DND-41 (cell line): ENCODE measurements at regions not wholly inside any gene's neighbourhood (a gene's known extent, or its start where the extent isn't known, plus 50 kb on each side); places are given as distances from the start of the nearest gene placed in this dataset.
"Not testable (repeated sequence)": the region's sequence is repeated elsewhere in the genome, so short reads cannot be mapped to it uniquely, and the experiment has no call there.

Source experiments
- ATAC-seq: fragments of 200-7000 bp; cut with Tn5 transposase; 3 replicates; pipeline ENCODE4 v1.9.1; 2021; ENCODE audit warnings: low read depth; ENCODE audit not compliant: insufficient read depth
- DNase-seq: peaks from one replicate; pipeline ENCODE4 v3.0.0-alpha.2; 2020
- H2AFZ ChIP-seq: 2 replicates; pipeline ENCODE4 v1.6.0; 2012; ENCODE audit warnings: low read depth, low read length
- H3K27ac ChIP-seq: 2 replicates; pipeline ENCODE4 v1.5.1; 2012; ENCODE audit warnings: low read length, inconsistent platforms
- H3K27me3 ChIP-seq: fragments of 200-600 bp; sonication (generic); 2 replicates; pipeline ENCODE4 v1.6.0; 2012; ENCODE audit warnings: low read length, mild to moderate bottlenecking, inconsistent platforms; ENCODE audit not compliant: insufficient read depth, poor library complexity
- H3K36me3 ChIP-seq: 2 replicates; pipeline ENCODE4 v1.5.1; 2012; ENCODE audit warnings: low read length, inconsistent platforms; ENCODE audit not compliant: insufficient read depth
- H3K4me1 ChIP-seq: 2 replicates; pipeline ENCODE4 v1.5.1; 2012; ENCODE audit warnings: mild to moderate bottlenecking, low read length; ENCODE audit not compliant: insufficient read depth
- H3K4me2 ChIP-seq: 2 replicates; pipeline ENCODE4 v1.6.0; 2012; ENCODE audit warnings: mild to moderate bottlenecking, moderate library complexity, low read length, inconsistent platforms; ENCODE audit not compliant: insufficient read depth
- H3K4me3 ChIP-seq, 2 experiments: fragments of 200-600 bp in 1 of 2; shearing (Covaris generic) in 1 of 2; 2 replicates each; pipeline ENCODE4 v1.5.1; 2012 to 2016; ENCODE audit warnings: inconsistent platforms in 2 of 2, low read length in 2 of 2, mild to moderate bottlenecking in 2 of 2, low read depth in 1 of 2, moderate library complexity in 1 of 2
- H3K79me2 ChIP-seq: 2 replicates; pipeline ENCODE4 v1.6.0; 2012; ENCODE audit warnings: low read length, inconsistent platforms; ENCODE audit not compliant: insufficient read depth
- H3K9ac ChIP-seq: 2 replicates; pipeline ENCODE4 v1.6.0; 2012; ENCODE audit warnings: low read depth, mild to moderate bottlenecking, inconsistent platforms, low read length, moderate library complexity
- H3K9me3 ChIP-seq: 2 replicates; pipeline ENCODE4 v1.5.1; 2012; ENCODE audit warnings: low read length, moderate library complexity, mild to moderate bottlenecking, inconsistent platforms; ENCODE audit not compliant: insufficient read depth, severe bottlenecking
- H4K20me1 ChIP-seq: 2 replicates; pipeline ENCODE4 v1.6.0; 2012; ENCODE audit warnings: low read length; ENCODE audit not compliant: insufficient read depth
- EZH2 ChIP-seq: IDR thresholded peaks from 3 replicates; pipeline ENCODE4 v1.6.1; 2012; ENCODE audit warnings: borderline replicate concordance, low read depth, mild to moderate bottlenecking, moderate library complexity, low read length, inconsistent platforms; ENCODE audit not compliant: severe bottlenecking
- TF ChIP-seq, protein P1 (sequence below): IDR thresholded peaks from 2 replicates; pipeline ENCODE4 v1.5.1; 2012; ENCODE audit warnings: borderline replicate concordance, low read length, moderate library complexity, mild to moderate bottlenecking; ENCODE audit not compliant: poor library complexity, severe bottlenecking; ENCODE audit errors: extremely low read depth

GRCh38 chr14:22177870-22178269 is 411.2 kb downstream of the DAD1 start:
- peak overlapping the region in 1 of 2 experiments; percentile 36; a peak in 1 of 4 replicates for H3K4me3 ChIP-seq

GRCh38 chr14:22176957-22177356 is 412.1 kb downstream of the DAD1 start:
- DNase-seq (peak; percentile 21), ATAC-seq (peak; percentile 51)
- TF ChIP-seq, protein P1, sequence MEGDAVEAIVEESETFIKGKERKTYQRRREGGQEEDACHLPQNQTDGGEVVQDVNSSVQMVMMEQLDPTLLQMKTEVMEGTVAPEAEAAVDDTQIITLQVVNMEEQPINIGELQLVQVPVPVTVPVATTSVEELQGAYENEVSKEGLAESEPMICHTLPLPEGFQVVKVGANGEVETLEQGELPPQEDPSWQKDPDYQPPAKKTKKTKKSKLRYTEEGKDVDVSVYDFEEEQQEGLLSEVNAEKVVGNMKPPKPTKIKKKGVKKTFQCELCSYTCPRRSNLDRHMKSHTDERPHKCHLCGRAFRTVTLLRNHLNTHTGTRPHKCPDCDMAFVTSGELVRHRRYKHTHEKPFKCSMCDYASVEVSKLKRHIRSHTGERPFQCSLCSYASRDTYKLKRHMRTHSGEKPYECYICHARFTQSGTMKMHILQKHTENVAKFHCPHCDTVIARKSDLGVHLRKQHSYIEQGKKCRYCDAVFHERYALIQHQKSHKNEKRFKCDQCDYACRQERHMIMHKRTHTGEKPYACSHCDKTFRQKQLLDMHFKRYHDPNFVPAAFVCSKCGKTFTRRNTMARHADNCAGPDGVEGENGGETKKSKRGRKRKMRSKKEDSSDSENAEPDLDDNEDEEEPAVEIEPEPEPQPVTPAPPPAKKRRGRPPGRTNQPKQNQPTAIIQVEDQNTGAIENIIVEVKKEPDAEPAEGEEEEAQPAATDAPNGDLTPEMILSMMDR = peak; percentile 17
- no peak for TF ChIP-seq EZH2
- peaks cover 68% of the 10 kb centered on the region for H3K4me1 ChIP-seq
- peak overlapping the region; percentile 99 for H3K27ac ChIP-seq
- no peaks in the 10 kb centered on the region for H4K20me1 ChIP-seq
- no peaks in the 10 kb centered on the region for H3K79me2 ChIP-seq
- H3K9me3 ChIP-seq = no peaks in the 10 kb centered on the region
- H2AFZ ChIP-seq = peak overlapping the region; percentile 39; the same call in 1 of the 2 replicates
- no peaks in the 10 kb centered on the region for H3K27me3 ChIP-seq
- peak overlapping the region in 1 of 2 experiments; percentile 29; a peak in 2 of 4 replicates for H3K4me3 ChIP-seq
- H3K36me3 ChIP-seq = no peaks in the 10 kb centered on the region
- H3K9ac ChIP-seq = peak overlapping the region; percentile 54
- peak overlapping the region; percentile 58 for H3K4me2 ChIP-seq

More at GRCh38 chr14:22177870-22178269, 411.2 kb downstream of the DAD1 start:
- Histone ChIP-seq H3K9ac (peak overlapping the region; percentile 64), H3K27me3 (no peaks in the 10 kb centered on the region), H3K79me2 (no peaks in the 10 kb centered on the region), H3K4me2 (peak overlapping the region; percentile 58), H4K20me1 (no peaks in the 10 kb centered on the region), H3K27ac (peak overlapping the region; percentile 99), H3K9me3 (no peaks in the 10 kb centered on the region), H3K4me1 (peaks cover 66% of the 10 kb centered on the region), H2AFZ (no peak overlapping the region), H3K36me3 (no peaks in the 10 kb centered on the region)
- DNase-seq (peak; percentile 59), ATAC-seq (peak; percentile 81)
- no peak for TF ChIP-seq EZH2
- TF ChIP-seq, protein P1 = no peak

DNA sequence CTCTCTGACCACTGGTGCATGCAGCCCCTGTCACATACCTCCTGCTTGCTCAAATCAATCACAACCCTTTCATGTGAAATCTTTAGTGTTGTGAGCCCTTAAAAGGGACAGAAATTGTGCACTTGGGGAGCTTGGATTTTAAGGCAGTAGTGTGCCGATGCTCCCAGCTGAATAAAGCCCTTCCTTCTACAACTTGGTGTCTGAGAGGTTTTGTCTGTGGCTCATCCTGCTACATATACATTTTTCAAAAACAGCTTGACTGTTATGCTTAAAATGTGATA is 413.8 kb downstream of the DAD1 start:
- not testable (repeated sequence) for H3K36me3 ChIP-seq, H3K27ac ChIP-seq, H3K79me2 ChIP-seq, H2AFZ ChIP-seq, H3K27me3 ChIP-seq, H3K9ac ChIP-seq, H3K9me3 ChIP-seq, ATAC-seq, H3K4me3 ChIP-seq, H4K20me1 ChIP-seq, DNase-seq, H3K4me2 ChIP-seq
- peaks cover 64% of the 10 kb centered on the region for H3K4me1 ChIP-seq

DNA sequence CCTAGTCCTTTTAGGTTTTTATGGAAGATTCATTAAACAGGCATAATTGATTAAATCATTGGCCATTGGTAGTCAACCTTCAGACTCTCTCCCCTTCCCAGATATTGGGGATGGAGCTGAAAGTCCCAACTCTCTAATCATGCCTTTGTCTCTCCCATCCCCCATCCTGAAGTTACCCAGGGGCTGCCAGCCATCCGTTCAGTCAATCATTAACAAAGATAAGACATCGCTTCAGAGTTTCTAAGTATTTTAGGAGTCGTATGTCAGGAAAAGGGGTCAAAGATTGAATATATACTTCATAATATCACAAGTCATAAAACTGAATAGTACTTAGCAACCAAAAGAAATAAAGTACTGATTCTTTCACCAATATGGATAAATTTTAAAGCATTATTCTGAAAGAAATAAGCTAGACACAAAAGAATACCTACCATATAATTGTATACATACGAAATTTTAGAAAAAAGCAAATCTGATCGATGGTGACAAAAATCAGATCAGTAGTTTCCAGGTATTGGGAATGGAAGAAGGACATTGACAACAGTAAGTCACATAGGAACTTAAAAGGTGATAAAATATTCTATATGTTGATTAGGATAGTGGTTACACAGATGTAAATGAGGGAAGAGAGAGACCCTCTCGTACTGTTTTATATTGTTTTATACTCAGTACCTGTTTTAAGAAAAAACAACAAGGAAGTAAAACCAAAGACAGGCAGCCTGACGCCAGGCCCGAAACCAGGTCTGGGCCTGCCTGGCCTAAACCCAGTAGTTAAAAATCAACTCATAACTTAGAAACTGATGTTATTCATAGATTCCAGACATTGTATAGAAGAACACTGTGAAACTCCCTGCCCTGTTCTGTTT is 414.4 kb downstream of the DAD1 start:
- Histone ChIP-seq H3K4me2 (no peak overlapping the region), H3K4me1 (peaks cover 61% of the 10 kb centered on the region), H3K27me3 (no peaks in the 10 kb centered on the region), H3K79me2 (no peaks in the 10 kb centered on the region), H2AFZ (no peak overlapping the region), H3K9ac (no peak overlapping the region), H3K4me3 (no peak overlapping the region), H4K20me1 (no peaks in the 10 kb centered on the region), H3K36me3 (0 out of 2 replicates have a peak, but pooled peaks cover under 1% of the 10 kb centered on the region), H3K27ac (no peak overlapping the region), H3K9me3 (no peaks in the 10 kb centered on the region)
- ATAC-seq = no peak
- TF ChIP-seq, protein P1 = no peak
- DNase-seq = no peak
